GM12892 (cell line): ENCODE measurements at regions not wholly inside any gene's neighbourhood (a gene's known extent, or its start where the extent isn't known, plus 50 kb on each side); places are given as distances from the start of the nearest gene placed in this dataset.

Experiments used
- DNase-seq: peaks from one replicate; pipeline ENCODE4 v3.0.0; 2011; ENCODE audit not compliant: insufficient read length
- FAIRE-seq: peaks from 2 replicates; lab custom pipeline; 2011; peaks lifted over from hg19 to GRCh38; lab: Jason Lieb, UNC
- POLR2A ChIP-seq: IDR thresholded peaks from 2 replicates; pipeline ENCODE4 v1.6.1; 2011; ENCODE audit warnings: low read depth, low read length, control low read depth
- POLR2AphosphoS5 ChIP-seq: IDR thresholded peaks from 2 replicates; pipeline ENCODE4 v1.6.1; 2011; ENCODE audit warnings: low read depth, low read length, control low read depth
- TAF1 ChIP-seq: IDR thresholded peaks from 2 replicates; pipeline ENCODE4 v1.6.1; 2011; ENCODE audit warnings: low read depth, mild to moderate bottlenecking, control low read depth, low read length, borderline replicate concordance

DNA sequence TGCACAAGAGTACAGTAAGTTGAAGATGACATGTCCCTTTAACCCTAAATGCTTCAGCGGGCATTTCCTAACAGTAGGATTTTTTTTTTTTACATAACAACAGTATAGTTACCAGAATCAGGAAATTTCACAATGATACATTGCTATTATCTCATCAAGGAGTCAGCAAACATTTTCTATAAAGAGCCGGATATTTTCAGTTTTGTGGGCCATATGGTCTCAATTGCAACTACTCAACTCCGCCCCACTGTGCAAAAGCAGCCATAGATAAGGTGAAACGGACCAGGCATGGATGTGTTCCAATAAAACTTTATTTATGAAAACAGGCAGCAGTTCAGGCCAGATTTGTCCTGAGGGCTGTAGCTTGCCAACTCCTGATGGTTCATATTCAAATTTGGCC, 130.6 kb downstream of the SMAD6 start:
- TF ChIP-seq POLR2A: no peak
- no peak for FAIRE-seq
- no peak for DNase-seq

DNA sequence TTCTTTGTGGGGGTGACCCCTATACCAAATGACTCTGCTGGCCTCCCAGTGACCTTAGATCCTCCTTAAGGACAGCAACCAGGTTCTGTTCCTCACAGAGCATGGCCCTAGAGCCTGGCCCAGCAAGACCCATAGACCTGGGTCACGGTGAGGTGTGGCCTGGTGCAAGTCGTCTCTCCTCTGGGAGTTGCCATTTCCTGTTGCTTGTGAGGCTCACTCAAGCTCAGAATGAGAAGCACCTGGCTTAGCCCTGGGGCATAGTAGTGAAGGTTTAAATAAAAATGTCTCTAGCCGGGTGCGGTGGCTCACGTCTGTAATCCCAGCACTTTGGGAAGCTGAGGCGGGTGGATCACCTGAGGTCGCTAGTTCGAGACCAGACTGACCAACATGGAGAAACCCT, 131.3 kb downstream of the SMAD6 start:
- FAIRE-seq (no peak), DNase-seq (no peak)
- TF ChIP-seq POLR2AphosphoS5: no peak
- TF ChIP-seq TAF1: no peak
- no peak for TF ChIP-seq POLR2A

DNA sequence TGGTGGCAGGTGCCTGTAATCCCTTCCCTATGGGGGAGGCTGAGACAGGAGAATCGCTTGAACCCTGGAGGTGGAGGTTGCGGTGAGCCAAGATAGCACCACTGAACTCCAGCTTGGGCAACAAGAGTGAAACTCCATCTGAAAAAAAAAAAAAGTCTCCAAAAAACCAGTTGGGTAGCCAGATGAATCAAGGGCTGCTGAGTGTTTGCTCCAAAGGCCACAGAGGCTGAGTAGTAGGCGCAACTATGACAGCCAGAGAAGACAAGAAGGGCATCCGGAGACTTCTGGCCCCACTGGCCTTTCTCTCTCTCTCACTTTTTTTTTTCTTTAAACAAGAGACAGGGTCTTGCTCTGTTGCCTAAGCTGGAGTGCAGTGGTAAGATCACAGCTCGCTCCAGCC, 131.8 kb downstream of the SMAD6 start:
- no peak for FAIRE-seq
- no peak for DNase-seq
- TF ChIP-seq POLR2A: no peak
- TF ChIP-seq POLR2AphosphoS5: no peak
- TF ChIP-seq TAF1: no peak

DNA sequence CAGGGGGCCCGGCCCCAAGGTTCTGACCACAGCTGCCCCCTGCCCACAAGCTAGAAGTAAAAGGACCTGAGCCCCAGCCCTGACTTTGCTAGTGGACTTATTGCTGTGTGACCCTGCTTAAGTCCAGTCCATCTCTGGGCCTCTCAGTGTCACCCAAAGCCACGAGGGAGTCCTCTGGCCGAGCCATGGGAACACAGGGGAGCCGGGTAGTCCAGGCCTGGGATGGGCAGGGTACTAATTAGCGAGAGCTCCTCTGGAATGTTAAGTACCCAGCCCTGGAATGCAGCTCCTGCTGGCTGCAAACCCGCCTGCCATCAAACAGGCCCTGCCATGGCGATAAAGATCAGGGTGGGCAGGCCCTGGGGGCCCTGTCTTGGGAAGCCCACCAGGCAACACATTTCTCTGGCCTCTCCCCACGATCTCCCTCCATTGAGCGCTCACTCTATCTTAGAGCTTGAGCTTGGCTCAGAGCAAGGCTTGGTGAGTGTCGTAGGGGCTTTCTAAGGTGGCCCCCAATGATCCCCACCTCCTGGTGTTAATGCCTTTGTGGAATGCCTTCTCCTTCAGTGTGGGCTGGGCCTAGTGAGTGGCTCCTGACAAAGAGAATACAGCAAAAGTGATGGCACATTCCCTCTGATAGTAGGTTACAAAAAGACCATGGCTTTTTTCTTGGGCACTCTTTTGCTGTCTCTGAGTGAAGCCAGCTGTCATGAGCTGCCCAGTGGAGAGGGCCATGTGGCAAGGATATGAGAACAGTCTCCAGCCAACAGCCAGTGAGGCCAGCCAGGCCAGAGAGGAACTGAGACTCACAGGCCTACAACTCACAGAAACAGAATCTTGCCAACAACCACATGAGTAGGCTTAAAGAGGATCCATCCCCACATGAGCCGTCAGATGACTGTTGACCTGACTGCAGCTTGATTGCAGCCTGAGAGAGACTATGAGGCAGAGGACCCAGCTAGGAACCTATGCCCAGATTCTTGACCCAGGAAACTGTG, 133.1 kb downstream of the SMAD6 start:
- DNase-seq (no peak), FAIRE-seq (no peak)
- TF ChIP-seq TAF1 (no peak), POLR2A (no peak), POLR2AphosphoS5 (no peak)

DNA sequence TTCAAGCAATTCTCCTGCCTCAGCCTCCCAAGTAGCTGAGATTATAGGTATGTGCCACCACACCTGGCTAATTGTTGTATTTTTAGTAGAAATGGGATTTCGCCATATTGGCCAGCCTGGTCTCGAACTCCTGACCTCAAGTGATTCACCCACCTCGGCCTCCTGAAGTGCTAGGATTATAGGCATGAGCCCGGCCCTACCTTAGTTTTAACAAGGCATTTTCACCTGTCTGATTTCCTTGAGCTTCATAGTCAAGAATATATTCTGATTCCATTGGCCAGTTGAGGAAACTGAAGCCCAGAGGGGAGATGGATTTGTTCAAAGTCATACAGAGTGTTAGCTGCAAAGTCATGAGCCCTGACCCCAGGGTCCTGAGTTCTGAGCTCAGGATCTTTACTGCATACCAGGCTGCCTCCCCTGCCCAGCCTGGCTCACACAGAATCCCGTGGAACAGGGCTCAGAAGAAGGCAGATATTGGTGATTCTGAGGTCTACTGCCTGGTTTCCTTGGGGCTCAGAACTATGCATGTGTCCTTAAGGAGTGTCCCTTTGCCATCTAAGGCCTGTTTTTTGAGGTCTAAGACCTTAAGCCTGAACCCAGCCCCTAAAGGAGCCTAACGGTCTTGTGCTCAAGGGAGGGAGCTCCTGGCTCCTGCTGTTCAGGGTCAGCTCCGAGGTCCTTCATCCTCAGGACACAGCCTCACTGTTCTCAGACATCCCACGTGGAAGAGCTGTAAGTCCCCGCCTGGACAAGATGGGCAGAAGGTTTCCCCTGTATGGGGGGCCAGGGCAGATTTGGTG, 134.4 kb downstream of the SMAD6 start:
- FAIRE-seq (no peak), DNase-seq (no peak)
- TF ChIP-seq POLR2A (no peak), POLR2AphosphoS5 (no peak), TAF1 (no peak)

DNA sequence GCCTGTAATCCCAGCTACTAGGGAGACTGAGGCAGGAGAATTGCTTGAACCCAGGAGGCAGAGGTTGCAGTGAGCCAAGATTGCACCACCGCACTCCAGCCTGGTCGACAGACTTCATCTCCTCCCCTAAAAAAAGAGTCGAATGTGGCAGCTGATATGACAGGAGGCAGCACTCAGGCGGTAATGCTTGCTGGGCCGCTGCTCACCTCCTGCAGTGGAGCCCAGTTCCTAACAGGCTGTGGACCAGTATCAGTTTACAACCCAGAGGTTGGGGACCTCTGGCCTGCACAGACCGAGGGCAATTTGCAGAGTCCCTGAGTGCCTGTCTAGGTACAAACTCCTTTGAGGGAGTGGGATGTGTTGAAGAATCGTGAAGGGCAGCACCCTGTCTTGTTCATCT, 136.2 kb downstream of the SMAD6 start:
- DNase-seq (no peak), FAIRE-seq (no peak)
- TF ChIP-seq TAF1: no peak
- TF ChIP-seq POLR2AphosphoS5: no peak
- TF ChIP-seq POLR2A: no peak

DNA sequence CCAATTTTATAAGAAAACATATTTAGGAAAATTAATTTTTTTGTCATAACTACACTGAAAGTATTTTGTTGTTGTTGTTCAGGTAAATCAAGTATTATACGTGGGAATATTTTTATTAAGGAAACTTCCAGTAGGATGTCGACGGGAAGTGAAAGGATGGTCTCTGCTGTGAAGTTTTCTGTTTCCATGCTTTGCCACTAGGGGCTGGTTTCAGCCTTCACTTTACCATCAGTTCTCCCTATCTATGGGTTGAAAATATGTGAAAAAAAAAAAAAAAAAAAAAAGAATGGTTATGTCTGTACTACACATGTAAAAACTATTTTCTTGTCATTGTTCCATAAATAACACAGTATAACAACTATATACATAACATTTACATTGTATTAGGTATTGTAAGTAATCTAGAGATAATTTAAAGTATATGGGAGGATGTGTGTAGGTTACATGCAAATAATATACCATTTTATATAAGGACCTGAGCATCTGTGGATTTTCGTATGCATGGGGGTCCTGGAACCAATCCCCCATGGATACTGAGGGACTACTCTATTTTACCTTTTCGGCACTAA, 136.7 kb downstream of the SMAD6 start:
- FAIRE-seq (no peak), DNase-seq (no peak)
- no peak for TF ChIP-seq POLR2AphosphoS5
- TF ChIP-seq TAF1: no peak

DNA sequence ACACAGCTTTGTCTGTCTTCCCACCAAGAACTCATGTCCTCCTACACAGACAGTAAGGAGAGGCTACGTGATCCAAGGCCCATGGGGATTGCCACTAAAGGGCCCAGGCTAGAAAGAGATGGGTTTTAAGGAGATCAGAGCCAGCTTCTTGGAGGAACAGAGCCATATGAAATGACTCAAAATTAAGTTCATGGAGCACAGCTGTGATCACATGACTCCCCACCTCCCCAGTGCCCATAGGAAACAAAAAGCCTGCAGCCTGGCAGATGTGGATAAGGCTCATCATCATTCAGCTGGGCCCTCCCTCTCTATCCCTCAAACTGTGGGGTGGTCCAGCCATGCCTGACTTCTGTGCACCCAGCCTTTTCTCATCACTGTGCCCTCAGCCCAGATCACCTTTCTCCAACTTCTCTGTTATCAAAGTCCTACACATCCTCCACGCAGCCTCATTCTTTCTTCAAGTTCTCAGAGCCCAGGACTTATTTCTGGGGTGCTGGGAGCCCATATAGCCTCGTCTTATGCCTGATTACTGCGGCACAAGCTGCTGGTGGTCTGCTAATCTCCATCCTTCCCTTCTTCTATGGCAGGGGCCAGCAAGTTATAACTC, 137.6 kb downstream of the SMAD6 start:
- TF ChIP-seq TAF1: no peak
- TF ChIP-seq POLR2AphosphoS5: no peak
- TF ChIP-seq POLR2A: no peak
- no peak for DNase-seq
- FAIRE-seq: no peak

DNA sequence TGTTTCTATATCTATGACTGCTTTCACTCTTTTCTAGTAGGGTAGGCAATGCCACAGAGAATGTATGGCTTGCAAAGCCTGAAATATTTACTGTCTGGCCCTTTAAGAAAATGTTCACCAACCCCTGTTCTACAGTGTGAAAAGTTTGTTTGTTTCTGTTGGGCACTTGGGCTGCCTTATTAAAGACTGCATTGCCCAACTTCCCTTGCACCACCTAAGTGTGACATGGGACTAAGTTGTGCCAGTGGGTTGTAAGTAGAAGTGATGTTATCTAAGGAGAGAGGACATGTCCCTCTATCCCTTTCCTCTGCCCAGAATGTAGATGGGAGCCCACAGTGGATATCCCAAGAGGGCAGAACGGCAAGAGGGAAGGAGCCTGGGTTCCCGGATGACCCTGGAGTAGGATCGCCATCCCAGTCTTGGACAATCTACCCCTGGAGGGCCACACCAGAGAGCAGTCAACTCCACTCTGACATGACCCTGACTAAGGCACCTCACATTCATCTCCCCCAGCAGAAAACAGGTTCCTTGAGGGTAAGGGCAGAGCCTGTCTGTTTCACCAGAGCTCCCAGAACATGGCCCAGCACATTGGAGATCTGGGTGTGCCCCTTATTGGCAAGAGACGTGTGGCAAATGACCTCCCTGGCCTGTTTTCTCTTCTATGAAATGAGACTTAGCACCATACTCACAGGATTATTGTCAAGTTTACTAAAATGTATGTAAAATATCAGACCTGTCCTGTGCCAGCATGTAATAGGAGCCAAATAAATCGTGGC, 138.8 kb downstream of the SMAD6 start:
- TF ChIP-seq POLR2A (no peak), TAF1 (no peak), POLR2AphosphoS5 (no peak)
- FAIRE-seq (no peak), DNase-seq (no peak)

DNA sequence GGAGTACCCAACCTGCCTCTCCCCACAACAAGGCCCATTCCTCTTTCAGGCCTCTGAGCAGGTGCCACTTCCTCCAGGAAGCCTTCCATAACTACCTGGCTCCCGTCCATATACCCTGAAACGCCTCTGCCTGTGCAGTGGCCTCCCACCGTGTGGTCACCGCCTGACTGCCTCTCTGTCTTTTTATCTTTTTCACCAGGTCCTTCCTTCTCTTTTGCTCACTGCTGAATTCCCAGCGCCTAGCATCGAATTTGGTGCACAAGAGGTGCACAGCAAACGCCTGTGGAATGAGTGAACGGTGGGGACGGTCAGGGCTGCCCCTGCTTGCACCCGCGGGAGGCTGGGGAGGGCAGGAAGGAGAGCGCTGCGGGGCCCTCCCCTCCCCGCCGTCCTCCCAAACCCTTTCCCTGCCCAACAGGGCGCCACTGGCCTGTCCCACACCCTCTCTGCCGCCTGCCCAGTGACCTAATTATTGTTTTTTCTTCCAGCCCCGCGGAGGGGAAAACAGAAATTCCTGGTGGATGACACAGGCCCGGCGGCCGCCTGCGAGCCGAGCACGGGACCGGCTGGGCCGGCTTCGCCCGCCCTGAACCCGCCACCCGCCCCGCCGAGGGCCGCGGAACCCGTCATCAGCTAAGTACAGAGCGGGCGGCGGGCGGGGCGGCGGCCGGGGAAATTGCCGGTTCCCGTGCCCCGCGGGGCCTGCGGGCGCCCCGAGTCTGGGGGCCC, 140.1 kb downstream of the SMAD6 start:
- DNase-seq: no peak
- TF ChIP-seq POLR2AphosphoS5 (no peak), TAF1 (no peak), POLR2A (no peak)
- no peak for FAIRE-seq
